ENCODE measurements at regions not wholly inside any gene's neighbourhood (a gene's known extent, or its start where the extent isn't known, plus 50 kb on each side); places are given as distances from the start of the nearest gene placed in this dataset.
"Not testable (repeated sequence)": the region's sequence is repeated elsewhere in the genome, so short reads cannot be mapped to it uniquely, and the experiment has no call there.

DNA sequence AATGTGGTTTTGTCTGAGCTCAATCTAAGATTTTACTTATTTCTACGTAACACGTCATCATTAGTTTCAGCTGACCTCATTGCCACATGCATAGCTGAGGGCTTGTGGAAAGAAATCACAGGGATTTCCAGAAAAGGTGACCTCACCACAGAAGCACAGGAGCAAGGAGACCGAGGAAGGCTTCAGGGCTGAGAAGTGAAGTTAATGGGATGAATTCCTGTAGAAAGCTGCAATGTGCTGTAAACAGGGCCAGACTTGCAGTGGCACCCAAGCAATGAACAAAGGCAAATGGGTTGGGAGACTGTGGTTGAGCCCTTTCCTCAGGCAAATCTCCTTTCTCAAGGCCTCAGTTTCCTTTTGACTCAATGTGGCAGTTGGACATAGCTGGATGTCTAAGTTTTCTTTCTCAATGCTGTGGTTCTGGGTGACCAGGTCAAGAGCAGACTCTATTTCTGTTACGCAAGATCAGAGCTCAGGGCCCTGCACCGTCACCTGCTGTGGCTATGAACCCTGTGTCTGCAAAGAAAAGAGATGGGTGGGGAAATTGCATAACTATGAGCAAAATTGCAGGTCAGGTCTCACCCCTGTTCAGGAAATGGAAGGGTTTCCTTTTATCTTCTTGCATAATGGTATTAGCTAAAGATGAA, 252.2 kb upstream of the TBL1XR1 start:
- DNase-seq (ENCODE audit: low read depth in 2 of 2, low spot score in 1 of 2), result no peak

DNA sequence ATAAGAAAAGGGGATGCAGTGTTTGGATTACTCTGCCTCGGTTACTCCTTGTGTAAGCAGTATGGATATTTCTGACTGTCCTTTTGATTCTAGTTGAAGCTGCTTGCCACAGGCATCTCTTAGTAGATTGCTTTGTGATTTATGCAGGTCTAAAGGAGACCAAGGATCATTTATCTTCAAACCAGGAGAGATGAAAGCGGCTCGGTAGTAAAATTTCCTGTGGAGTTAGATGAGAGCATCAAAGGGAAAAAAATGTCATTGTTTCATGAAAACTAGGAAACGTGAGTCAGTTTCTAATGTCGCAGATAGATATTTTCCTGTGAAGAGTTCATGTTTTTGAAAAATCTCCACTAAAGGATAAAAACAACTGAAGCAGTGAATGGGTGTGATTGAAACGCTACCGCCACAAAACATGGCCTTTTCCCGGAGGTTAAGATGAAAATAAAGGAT, 254.0 kb upstream of the TBL1XR1 start:
- no peak for DNase-seq (ENCODE audit: low read depth in 2 of 2, low spot score in 1 of 2)

DNA sequence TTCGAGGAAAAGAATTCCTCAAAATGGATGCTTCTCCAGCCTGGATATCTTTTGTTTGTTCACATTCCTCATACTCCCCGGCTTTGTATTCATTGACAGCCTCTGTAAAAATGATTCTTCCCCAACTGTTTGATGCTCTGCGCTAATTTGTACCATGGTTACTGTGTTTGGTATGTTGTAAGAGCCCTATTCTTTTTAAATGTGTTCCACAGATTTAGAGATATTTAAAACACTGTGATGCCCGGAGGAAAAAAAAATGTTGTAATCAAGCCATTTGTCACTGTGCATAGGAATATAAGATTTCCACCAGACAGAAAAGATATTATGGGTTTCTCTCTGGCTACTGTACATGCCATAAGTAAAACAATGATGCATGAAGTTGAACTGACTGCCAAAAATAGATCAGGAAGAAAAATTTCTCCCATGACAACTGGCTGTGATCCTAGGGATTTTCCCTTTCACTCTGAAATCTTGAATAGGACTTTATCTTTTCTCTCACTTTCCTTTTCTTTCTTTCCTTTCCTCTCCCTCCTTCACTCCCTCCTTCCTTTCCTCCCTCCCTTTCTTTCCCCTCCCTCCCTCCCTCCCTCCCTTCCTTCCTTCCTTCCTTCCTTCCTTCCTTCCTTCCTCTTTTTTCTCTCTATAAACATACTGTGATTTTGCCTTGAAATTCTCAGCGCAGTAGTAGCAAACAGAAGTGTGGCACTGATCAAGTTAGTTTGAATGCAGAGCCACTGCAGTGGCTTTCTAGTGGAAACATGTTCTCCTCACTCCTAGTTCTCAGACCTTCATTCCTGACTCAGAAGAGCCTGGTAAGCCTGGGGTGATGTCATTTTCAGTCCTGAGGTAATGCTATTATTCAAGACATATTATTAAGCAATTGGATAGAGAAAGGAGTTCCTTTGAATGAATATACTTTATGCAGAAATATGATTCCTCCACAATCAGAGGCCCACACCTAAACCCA, 254.9 kb upstream of the TBL1XR1 start:
- no peak for DNase-seq (ENCODE audit: low read depth in 2 of 2, low spot score in 1 of 2)

DNA sequence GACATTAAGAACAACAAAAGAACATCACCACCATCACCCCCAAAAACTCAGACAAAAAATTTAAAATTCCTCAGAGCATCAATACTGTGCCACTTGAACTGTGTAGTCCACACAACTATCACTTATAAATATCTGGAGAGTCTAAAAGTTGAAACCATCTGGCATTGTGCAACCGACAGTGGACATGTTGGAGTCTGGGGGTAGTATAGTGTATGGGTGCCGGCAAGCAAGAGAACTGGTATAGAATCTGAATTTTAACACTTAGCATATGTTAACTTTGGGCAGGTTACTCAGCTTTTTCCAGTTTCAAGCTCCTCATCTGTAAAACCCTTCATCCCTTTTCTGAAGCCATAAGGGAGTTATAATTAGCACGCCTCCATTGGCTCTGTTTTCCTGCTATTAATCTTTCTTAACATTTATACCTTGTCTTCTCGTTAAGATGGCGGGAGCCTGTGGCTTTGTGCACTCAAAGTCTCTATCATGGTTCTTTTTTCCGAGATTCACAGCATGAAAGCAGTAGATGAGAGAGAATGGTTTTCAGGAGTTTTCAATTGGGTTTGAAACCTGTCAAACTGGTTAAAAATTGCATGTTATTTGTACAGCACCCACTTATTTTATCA, 255.7 kb upstream of the TBL1XR1 start:
- no peak for DNase-seq (ENCODE audit: low read depth in 2 of 2, low spot score in 1 of 2)

DNA sequence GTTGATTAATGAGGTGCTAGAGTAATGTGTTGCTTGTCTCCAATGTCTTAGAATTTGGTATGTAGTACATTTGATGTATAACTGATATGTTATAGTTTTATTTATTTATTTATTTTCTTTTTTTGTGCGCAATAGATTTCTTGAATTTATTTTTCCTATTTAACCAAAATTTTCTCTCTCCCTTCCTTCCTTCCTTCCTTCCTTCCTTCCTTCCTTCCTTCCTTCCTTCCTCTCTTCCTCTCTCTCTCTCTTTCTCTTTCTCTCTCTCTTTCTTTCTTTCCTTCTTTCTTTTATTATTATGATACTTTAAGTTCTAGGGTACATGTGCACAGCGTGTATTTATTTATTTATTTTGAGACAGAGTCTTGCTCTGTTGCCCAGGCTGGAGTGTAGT, 256.2 kb upstream of the TBL1XR1 start:
- no peak for DNase-seq (ENCODE audit: low read depth in 2 of 2, low spot score in 1 of 2)

DNA sequence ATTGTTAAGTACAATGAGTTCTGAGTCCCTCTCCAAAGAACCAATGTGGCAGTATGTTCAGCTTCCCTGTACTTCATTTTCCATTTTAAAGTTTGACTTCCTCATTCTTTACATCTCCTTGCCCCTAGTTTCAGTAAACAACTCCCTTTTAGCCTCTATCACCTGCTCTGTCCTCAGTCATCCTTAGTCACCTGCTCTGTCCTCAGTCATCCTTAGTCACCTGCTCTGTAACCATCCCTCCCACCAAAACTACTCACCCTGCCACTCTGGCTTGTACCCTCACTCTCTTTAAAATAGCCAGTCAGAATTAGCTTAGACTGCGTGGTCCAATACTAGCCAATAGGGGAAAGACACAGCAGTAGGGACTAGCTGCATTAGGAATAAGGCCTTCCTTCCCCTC, 259.9 kb upstream of the TBL1XR1 start:
- not testable (repeated sequence) for DNase-seq (ENCODE audit: low read depth in 2 of 2, low spot score in 1 of 2)

DNA sequence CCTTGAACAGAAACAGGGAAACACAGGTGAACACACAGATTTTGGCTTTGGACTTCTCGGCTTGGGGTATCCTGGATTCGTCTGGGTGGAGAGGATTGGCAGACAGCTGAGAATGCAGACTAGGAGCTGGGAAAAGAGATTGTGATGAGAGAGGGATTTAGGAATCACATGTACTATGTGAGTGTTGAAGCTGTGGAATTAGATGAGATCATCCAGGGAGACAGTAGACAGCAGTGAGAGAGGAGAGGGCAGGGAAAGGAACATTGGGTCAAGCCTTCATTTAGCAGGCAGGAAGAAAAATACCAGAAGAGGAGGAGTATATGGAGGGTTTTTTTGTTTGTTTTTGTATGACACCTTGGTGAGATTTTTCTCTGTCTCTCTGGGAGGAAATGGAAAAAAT, 262.1 kb upstream of the TBL1XR1 start:
- DNase-seq (ENCODE audit: low read depth in 2 of 2, low spot score in 1 of 2), result no peak

DNA sequence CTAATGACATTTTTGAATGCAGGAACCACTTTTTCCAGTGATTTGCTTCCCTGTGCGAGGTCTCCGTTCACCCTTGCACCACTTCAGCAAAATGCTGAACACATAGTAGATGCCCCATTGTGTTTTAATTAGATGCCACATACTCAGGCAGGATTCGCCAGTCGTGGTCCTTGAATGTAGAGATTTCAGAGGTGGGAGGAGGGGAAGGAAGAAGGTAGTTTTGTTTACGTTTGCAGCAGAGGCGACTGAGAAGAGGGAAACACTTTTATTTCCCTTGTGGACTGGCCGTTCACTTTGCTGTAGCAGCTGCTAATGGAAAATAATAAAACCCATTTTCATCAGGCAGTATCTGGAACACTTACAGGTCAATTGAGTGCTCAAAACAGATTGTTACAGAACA, 262.8 kb upstream of the TBL1XR1 start:
- DNase-seq (ENCODE audit: low read depth in 2 of 2, low spot score in 1 of 2), result no peak

DNA sequence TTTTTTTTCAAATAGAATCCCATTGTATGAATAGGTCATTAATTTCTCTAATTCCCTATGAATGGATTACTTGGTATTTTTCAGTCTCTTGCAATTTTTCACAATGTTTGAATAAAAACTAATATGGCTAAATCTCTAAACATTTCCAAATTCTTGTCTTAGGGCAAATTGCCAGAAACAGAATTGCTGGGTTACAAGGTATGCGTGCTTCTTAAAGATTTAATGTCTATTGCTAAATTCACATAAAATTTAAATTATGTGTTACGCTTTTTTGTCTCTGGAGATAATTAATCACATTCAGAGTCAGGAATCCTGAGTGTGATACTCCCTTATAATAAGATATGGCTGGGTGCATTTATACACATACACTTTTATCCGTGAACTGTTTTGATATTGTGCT, 264.5 kb upstream of the TBL1XR1 start:
- DNase-seq (ENCODE audit: low read depth in 2 of 2, low spot score in 1 of 2), result no peak

DNA sequence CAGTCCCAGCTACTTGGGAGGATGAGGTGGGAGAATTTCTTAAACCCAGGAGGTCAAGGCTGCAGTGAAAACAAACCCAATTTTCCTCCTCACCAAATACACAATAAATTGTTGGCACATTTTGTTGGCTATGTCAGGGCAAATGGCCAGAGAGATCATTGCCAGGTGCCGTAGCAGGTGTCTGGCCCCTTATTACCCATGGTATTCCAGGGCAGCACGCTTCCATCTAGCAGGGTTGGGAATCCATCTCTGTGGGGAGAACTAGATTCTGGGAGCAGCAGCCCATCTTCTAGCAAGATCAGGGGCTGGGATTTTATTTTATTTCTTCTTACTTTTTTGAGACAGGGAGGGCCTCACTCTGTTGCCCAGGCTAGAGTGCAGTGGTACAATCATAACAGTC, 266.1 kb upstream of the TBL1XR1 start:
- not testable (repeated sequence) for DNase-seq (ENCODE audit: low read depth in 2 of 2, low spot score in 1 of 2)

DNA sequence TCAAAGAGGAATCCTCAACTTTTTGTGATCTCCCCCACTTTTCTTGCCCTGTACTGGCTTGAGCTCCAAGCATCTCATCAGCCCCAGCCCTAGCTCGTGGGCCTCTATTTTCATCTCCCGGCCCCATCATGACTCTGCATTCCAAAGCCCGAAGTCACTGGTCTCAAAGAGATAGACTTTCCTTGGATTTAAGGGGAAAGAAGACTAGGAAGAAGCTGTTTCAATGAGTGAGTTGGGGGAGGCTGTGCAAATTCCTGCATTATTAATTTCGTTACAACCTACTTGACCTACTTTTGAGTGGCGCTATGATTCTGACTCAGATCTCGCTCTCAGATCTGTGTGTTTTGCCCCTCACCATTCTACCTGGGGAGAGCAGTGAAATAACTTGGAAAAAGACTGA, 266.6 kb upstream of the TBL1XR1 start:
- DNase-seq (ENCODE audit: low read depth in 2 of 2, low spot score in 1 of 2), result no peak

DNA sequence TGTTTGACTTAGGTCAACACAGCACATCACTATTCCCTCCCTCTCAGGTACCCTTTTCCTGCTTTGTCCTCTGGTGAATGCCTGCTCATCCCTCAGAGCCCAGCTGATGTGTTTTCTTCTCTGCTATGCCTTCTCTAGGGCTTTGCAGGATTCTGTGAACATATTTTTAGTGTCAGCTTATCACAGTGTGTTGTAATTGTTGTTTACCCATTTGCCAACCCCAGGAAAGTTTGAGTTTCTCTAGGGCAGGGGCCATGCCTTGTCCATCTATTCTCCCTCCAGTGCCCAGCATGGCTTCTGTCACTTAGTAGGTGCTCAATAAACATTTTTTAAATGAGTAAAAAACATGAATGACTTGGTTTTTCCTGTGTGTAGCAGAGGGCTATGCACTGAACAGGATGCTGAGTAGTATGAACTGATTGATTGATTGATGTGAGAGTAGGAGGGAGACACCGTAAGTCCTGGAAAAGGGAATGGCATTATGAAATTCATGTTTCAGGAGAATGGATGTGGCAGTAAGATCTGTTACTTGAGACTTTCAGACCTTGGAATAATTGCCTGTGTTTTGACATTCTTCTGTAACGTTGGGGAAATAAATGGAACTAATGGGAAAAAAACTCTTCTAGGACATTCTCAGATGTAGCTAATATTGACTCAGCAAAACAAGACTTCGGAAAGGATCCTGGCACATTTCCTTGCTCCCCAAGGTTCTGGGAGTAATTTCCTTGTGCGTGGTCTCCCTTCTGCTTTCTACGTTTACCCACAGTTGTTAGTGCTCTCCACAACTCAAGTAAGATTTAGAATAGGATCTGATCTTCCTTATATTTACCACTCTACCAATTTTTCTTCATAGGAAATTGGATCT, 267.3 kb upstream of the TBL1XR1 start:
- DNase-seq (ENCODE audit: low read depth in 2 of 2, low spot score in 1 of 2), result no peak

DNA sequence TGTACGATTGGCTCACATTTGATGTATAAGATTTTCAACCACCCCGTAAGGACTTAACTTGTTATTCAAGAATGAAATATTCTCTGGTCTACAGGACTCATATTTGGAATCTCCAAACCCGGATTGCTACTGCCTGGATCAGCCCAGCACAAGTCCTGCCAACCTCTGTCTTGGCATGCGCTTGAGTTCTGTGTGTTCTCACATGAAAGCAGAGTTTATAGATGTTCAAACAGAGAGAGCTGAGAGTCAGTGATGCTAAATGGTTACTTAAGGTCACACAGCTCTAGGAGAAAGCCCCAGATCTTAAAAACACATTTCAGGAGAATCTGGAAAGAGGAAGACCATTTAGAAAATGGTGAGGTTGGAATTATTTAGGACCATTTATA, 268.0 kb upstream of the TBL1XR1 start:
- no peak for DNase-seq (ENCODE audit: low read depth in 2 of 2, low spot score in 1 of 2)

DNA sequence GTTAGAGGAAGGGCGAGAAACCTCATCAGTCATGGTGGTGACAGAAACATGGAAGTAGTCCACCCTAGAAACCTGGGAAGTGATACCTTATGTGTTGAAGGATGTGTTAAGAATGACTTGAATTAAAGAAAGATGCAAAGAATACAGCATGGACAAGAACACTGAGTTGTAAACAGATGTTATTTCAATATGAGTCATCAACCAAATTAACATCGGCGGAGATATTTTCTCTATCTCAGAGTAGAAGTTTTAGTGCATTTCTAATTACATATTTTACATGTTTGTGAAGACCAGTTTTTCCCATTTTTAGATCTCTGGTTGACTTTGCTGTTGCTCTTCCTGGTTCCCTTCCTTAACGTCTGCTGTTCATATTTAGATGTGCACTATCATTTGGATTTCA, 268.8 kb upstream of the TBL1XR1 start:
- no peak for DNase-seq (ENCODE audit: low read depth in 2 of 2, low spot score in 1 of 2)

DNA sequence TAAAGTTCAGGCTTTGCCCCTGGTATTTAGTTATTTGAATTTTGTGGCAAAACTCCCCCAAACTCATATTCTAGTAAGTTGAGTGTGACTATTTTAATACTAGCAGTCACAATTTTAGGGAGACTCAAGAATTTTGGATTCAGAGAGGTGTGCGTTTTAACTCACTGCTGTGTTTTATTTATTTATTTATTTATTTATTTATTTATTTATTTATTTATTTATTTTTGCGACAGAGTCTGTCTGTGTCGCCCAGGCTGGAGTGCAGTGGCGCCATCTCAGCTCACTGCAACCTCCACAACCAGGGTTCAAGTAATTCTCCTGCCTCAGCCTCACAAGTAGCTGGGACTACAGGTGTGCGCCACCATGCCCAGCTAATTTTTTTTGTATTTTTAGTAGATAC, 269.3 kb upstream of the TBL1XR1 start:
- not testable (repeated sequence) for DNase-seq (ENCODE audit: low read depth in 2 of 2, low spot score in 1 of 2)

DNA sequence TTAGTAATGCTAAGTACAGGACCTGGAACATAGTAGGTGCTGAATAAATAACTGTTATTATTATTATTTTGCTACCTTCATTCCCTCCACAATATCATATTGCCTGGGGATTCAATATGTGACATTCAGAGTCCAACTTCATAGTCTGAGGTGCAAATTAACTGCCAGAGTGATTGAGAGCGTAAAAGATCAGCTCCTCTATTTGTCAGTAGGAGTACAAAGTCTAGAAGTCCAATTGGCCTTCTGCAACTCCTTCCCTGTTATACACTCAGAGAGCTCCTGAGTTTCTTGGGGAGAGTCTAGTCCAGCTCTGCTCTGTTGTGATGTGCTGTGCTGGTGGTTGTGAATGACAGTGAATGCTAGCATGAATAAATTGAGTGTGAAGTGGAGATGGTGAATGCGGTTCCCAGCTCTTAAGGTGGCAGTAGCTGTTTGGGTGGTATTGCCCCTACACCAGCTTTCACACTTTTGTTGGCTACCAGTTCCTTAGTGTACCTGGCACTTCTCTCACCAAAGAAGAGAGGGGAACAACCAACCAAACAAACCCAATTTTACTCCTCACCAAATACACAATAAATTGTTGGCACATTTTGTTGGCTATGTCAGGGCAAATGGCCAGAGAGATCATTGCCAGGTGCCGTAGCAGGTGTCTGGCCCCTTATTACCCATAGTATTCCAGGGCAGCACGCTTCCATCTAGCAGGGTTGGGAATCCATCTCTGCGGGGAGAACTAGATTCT, 270.1 kb upstream of the TBL1XR1 start:
- DNase-seq (ENCODE audit: low read depth in 2 of 2, low spot score in 1 of 2), result no peak

DNA sequence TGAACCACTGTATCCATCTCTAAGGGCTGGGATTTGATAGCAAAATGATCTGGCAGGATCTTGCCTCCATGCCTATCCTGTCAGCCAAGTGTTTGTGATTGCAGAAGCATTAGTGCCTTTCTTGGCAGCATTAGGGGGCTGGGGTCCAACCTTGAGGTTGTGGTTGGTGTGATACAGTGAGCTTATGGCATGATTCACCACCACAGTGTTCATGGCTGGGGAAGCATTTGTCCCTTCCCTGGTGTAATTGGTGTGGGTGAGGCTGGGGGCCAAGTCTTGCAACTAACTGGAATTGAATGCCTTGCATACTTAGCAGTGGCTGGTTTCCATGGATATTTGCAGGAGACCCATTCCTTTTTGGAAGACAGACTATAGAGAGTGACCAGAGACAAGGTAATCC, 271.0 kb upstream of the TBL1XR1 start:
- DNase-seq (ENCODE audit: low read depth in 2 of 2, low spot score in 1 of 2), result no peak

DNA sequence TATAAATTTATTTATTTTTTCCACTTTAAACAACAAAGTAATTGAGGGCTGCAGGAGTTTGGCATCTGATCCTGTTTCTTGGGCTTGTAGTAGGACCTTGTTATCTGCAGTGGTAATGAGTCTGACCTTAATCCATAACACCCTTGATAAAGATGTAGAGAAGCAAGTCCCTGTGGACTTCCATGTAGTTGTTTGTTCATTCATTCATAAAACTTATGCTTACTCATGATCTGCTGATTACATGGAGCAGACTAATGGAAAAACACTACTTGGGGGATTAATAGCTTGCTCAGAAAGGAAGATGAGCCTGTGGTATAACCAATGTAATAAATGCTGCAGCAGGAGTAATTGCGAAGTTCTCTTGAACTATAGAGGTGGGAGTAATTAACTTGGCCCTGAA, 271.5 kb upstream of the TBL1XR1 start:
- DNase-seq (ENCODE audit: low read depth in 2 of 2, low spot score in 1 of 2), result no peak

DNA sequence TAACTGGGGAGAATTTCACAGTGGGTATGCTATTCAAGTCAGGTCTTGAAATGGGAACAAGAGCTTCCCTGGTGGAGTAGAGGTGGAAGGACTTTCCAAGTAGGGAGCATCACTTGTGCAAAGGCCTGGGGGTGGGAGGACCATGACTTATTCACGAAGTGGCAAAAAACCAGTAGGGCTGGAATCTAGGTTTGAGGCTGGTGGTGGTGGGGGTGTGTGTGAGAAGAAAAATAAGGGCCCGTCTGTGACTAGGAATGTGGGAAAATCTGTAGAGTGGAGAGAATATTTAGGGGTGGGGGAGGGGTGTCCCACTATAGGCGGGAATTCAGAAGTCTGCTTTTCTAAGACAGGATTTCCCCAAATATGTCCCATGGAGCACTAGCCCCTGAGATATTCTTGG, 271.9 kb upstream of the TBL1XR1 start:
- no peak for DNase-seq (ENCODE audit: low read depth in 2 of 2, low spot score in 1 of 2)

DNA sequence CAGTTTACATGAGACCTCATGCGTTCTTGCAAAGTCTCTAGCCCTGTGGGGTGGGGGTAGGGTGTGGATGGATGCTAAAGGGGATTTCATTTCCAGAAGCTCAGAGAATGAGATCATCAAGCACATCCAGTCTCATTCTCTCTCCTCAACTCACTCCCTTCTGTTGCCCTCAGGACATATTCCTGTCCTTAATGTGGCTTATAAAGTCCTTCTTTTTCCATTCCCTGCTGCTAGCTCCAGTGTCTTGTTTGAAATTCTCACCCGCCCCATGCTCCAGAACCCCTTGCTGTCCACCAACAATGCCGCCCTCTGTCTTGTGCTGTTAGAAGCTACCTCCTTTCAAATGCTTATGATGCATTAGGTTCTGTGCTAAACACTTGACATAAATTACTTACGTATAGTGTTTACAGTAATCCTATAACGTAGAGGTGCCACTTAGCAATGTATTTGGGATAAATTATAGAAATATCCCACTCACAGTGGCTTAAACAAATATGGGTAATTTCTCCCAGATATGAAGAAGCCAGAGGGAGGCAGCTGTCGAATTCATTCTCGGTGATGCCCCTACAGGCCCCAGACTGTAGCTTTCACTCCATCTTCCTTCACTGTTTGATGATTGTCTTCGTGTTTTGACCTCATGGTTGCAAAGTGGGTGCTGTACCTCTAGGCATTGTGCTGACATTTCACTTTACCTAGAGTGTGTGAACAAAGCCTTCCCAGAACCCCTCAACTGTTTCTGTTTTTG, 273.1 kb upstream of the TBL1XR1 start:
- DNase-seq (ENCODE audit: low read depth in 2 of 2, low spot score in 1 of 2), result no peak
